ENCODE measurements at regions not wholly inside any gene's neighbourhood (a gene's known extent, or its start where the extent isn't known, plus 50 kb on each side); places are given as distances from the start of the nearest gene placed in this dataset.
"Not testable (repeated sequence)": the region's sequence is repeated elsewhere in the genome, so short reads cannot be mapped to it uniquely, and the experiment has no call there.

DNA sequence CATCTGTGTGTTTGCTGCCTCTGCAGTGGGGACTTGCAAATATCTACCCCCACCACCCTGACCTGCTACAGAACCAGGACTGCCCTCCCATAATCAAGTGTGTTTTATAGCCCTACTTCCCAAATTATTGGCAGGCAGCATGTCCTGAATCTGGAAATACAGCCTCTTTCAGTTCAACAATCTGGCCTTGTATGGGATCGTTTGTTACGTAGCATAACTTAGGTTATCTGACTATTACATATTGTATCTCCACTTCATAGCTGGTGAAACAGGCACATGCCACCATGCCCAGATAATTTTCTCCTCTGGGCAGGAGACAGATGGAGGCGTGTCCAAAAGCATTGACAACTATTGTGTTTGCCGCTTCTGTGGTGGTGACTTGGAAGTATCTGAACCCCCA is 66.7 kb upstream of the ADGRL1 start:
- Histone ChIP-seq H3K27me3 (no peaks in the 10 kb centered on the region), H3K27ac (no peak overlapping the region), H3K36me3 (replicated peaks in 1 of 2; ENCODE audit: insufficient read depth in 1 of 2, low read depth in 2 of 2) (no peaks in the 10 kb centered on the region), H3K4me1 (no peaks in the 10 kb centered on the region), H3K4me3 (no peak overlapping the region), H3K9me3 (peaks cover 0 to 5% (median 0%) of the 10 kb centered on the region in 3 donors)
- ATAC-seq (no peak), DNase-seq (no peak)
- 85 to 90% methylated on average over 4 of the region's 4 CpGs for WGBS, 2 donors
- intact Hi-C loops (cut with DNase I) = no loop called here
- TF ChIP-seq, protein P1, sequence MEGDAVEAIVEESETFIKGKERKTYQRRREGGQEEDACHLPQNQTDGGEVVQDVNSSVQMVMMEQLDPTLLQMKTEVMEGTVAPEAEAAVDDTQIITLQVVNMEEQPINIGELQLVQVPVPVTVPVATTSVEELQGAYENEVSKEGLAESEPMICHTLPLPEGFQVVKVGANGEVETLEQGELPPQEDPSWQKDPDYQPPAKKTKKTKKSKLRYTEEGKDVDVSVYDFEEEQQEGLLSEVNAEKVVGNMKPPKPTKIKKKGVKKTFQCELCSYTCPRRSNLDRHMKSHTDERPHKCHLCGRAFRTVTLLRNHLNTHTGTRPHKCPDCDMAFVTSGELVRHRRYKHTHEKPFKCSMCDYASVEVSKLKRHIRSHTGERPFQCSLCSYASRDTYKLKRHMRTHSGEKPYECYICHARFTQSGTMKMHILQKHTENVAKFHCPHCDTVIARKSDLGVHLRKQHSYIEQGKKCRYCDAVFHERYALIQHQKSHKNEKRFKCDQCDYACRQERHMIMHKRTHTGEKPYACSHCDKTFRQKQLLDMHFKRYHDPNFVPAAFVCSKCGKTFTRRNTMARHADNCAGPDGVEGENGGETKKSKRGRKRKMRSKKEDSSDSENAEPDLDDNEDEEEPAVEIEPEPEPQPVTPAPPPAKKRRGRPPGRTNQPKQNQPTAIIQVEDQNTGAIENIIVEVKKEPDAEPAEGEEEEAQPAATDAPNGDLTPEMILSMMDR (IDR thresholded peaks at IDR 0.05) = no peak
- TF ChIP-seq POLR2A (IDR thresholded peaks at IDR 0.05) = no peak

DNA sequence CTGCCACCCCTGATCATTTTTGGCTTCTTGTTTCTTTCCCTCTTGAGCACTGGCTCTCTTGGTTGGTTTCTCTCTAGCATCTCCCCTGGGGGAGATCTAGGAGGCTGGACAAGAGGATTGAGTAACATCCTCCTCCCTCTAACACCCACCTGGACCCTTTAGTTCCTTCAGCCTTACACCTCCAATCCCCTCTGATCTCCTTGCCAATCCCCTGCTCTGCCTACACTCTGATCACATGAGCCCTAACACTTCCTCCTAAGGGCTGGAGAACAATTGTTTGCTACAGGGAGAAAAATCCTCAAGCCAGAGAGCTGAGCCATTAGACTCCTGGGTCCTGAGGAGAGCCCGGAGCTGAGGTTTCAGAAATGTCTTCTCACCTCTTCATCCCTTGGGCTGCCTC is 65.9 kb upstream of the ADGRL1 start:
- H3K27me3 ChIP-seq = no peaks in the 10 kb centered on the region
- no peak overlapping the region for H3K27ac ChIP-seq
- 33 to 38% methylated on average over 1 of the region's 1 CpG for WGBS, 2 donors
- intact Hi-C loops (cut with DNase I) = no loop called here
- peaks cover 0 to 5% (median 0%) of the 10 kb centered on the region in 3 donors for H3K9me3 ChIP-seq
- TF ChIP-seq, protein P1 (IDR thresholded peaks at IDR 0.05) = no peak
- no peak for TF ChIP-seq POLR2A (IDR thresholded peaks at IDR 0.05)
- H3K4me1 ChIP-seq = no peaks in the 10 kb centered on the region
- H3K4me3 ChIP-seq = no peak overlapping the region
- ATAC-seq (no peak), DNase-seq (no peak)
- no peaks in the 10 kb centered on the region for H3K36me3 ChIP-seq (replicated peaks in 1 of 2; ENCODE audit: insufficient read depth in 1 of 2, low read depth in 2 of 2)

DNA sequence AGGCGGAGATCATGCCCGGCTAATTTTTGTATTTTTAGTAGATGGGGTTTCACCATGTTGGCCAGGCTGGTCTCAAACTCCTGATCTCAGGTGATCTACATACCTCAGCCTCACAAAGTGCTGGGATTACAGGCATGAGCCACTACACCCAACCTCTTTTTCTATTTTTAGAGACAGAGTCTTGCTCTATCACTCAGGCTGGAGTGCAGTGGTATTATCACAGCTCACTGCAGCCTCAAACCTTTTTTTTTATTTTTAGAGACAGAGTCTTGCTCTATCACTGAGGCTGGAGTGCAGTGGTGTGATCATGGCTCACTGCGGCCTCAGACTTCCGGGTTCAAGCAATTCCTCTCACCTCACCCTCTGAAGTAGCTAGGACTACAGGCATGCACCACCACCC is 64.6 kb upstream of the ADGRL1 start:
- intact Hi-C loops (cut with DNase I); H3K27me3 ChIP-seq; H3K4me1 ChIP-seq; ATAC-seq; DNase-seq; H3K4me3 ChIP-seq; H3K27ac ChIP-seq; H3K36me3 ChIP-seq (replicated peaks in 1 of 2; ENCODE audit: insufficient read depth in 1 of 2, low read depth in 2 of 2); H3K9me3 ChIP-seq: not testable (repeated sequence)
- WGBS, 2 donors = 81 to 83% methylated on average over 4 of the region's 4 CpGs

DNA sequence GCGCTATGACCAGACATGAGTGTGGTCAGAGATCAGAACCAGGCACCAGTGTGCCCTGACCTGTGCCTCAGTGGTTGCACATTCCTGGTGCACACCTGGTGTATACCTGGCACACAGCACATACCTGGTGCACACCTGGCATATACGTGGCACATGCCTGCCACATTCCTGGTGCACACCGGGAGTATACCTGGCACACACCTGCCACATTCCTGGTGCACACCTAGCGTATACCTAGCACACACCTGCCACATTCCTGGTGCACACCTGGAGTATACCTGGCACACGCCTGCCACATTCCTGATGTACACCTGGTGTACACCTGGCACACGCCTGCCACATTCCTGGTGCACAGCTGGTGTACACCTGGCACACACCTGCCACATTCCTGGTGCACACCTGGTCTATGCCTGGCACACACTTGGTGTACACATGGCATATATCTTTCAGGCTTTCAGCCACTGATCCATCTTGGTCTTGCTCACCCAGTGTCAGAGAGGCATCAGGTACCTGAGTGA is 61.3 kb upstream of the ADGRL1 start:
- intact Hi-C loops (cut with DNase I) = no loop called here
- no peaks in the 10 kb centered on the region for H3K9me3 ChIP-seq
- H3K4me1 ChIP-seq = no peaks in the 10 kb centered on the region
- WGBS, 2 donors = 53 to 60% methylated on average over 4 to 6 of the region's 6 CpGs
- ATAC-seq (no peak), DNase-seq (no peak)
- no peaks in the 10 kb centered on the region for H3K27me3 ChIP-seq
- TF ChIP-seq, protein P1 (IDR thresholded peaks at IDR 0.05) = no peak
- no peak for TF ChIP-seq POLR2A (IDR thresholded peaks at IDR 0.05)
- no peak overlapping the region for H3K4me3 ChIP-seq
- no peaks in the 10 kb centered on the region for H3K36me3 ChIP-seq (replicated peaks in 1 of 2; ENCODE audit: insufficient read depth in 1 of 2, low read depth in 2 of 2)
- no peak overlapping the region for H3K27ac ChIP-seq

DNA sequence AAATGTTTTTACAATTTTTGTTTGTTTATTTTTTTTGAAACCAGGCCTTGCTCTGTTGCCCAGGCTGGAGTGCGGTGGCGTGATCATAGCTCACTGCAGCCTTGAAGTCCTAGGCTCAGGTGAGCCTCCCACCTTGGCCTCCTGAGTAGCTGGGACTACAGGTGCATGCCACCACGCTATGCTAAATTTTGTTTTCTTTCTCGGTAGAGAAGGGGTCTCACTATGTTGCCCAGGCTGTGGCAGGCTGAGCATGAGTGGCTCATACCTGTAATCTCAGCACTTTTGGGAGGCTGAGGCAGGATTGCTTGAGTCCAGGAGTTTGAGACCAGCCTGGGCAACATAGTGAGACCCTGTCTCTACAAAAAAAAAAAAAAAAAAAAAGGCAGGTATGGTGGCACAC is 60.2 kb upstream of the ADGRL1 start:
- DNase-seq; H3K27me3 ChIP-seq; ATAC-seq; H3K36me3 ChIP-seq (replicated peaks in 1 of 2; ENCODE audit: insufficient read depth in 1 of 2, low read depth in 2 of 2); H3K27ac ChIP-seq; H3K9me3 ChIP-seq; H3K4me3 ChIP-seq; H3K4me1 ChIP-seq; intact Hi-C loops (cut with DNase I): not testable (repeated sequence)
- WGBS, 2 donors = 61 to 71% methylated on average over 4 of the region's 4 CpGs

DNA sequence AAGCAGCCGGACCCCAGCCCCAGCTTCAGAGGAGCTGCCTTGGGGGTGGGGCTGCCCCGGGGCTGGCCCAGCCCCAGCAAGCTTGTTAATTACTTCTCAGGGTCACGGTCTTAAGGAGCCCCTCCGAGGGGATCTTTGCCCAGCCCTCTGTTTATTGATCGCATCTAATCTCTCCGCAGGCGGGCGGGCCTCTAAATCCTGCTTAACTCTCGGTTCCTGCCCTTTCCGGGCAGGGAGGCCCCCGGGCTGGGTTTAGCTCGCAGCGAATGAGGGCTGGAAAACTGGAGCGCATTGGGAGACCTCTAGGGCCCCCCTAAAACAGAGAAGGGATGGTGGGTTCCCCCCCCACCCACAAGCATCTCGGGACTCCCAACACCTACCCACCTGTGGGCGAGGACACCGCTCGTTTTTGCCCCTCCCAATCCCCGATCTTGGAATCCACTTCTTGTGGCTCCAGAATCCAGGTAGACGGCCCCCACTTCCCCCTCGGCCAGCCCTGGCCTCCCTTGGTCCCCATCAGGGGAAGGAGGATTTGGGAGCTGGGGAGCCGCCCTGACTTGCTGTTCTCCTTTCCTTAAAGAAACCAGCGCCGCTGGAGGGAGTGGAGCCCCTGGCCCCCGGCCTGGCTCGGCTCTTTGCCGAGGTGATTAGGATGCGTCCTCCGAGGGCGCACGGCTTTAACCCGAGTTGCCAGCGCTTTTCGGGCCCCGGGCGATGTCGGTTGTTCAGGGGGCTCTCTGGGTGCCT is 59.5 kb upstream of the ADGRL1 start:
- 0 to 11% methylated on average over 10 to 36 of the region's 37 CpGs for WGBS, 2 donors
- Histone ChIP-seq H3K36me3 (replicated peaks in 1 of 2; ENCODE audit: insufficient read depth in 1 of 2, low read depth in 2 of 2) (no peaks in the 10 kb centered on the region), H3K27me3 (no peaks in the 10 kb centered on the region), H3K27ac (no peak overlapping the region), H3K4me3 (no peak overlapping the region), H3K4me1 (no peaks in the 10 kb centered on the region), H3K9me3 (no peaks in the 10 kb centered on the region)
- TF ChIP-seq POLR2A (IDR thresholded peaks at IDR 0.05) = no peak
- TF ChIP-seq, protein P1 (IDR thresholded peaks at IDR 0.05) = no peak
- intact Hi-C loops (cut with DNase I) = no loop called here
- ATAC-seq (no peak), DNase-seq (no peak)

DNA sequence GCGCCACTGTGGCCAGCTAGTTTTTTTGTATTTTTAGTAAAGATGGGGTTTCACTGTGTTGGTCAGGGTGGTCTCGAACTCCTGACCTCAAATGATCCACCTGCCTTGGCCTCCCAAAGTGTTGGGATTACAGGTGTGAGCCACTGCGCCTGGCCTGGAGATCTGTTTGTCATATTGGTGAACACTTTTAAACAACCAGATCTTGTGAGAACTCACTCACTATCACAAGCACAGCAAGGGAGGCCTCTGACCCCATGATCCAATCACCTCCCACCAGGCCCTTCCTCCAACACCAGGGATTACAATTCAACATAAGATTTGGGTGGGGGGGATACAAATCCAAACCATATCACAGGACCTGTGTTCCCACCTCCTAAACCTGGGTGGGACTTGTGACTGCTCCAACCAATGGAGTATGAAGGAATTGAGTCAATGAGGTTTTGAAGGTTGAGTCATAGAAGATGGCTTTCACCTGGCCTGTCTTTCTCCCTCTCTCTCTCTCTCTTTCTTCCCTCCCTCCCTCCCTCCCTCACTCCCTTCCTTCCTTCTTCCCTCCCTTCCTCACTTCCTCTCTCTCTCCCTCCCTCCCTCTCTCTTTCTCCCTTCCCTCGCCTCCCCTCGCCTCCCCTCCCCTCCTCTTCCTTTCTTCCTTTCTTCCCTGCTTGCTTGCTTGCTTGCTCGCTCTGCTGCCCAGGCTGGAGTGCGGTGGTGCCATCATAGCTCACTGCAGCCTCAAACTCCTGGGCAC is 50.1 kb upstream of the ADGRL1 start:
- H3K27ac ChIP-seq; H3K4me1 ChIP-seq; ATAC-seq; H3K27me3 ChIP-seq; H3K36me3 ChIP-seq (replicated peaks in 1 of 2; ENCODE audit: insufficient read depth in 1 of 2, low read depth in 2 of 2); intact Hi-C loops (cut with DNase I); DNase-seq; H3K4me3 ChIP-seq; H3K9me3 ChIP-seq: not testable (repeated sequence)
- 84 to 87% methylated on average over 6 to 7 of the region's 7 CpGs for WGBS, 2 donors
